Progenitor cell of endocrine pancreas (in vitro differentiated cells): ENCODE measurements at regions not wholly inside any gene's neighbourhood (a gene's known extent, or its start where the extent isn't known, plus 50 kb on each side); places are given as distances from the start of the nearest gene placed in this dataset.

Experiments used
- DNase-seq: peaks from one replicate; pipeline ENCODE4 v3.0.0; 2021; ENCODE audit warnings: low spot score; ENCODE audit not compliant: unreplicated experiment
- H3K27ac Mint-ChIP-seq: 2 replicates; pipeline ENCODE4 v1.8.0; 2021; ENCODE audit warnings: mild to moderate bottlenecking, moderate library complexity, mixed read lengths
- H3K27me3 Mint-ChIP-seq: 2 replicates; pipeline ENCODE4 v1.8.0; 2021; ENCODE audit warnings: mixed read lengths
- H3K36me3 Mint-ChIP-seq: 2 replicates; pipeline ENCODE4 v1.8.0; 2022; ENCODE audit warnings: mixed read lengths; ENCODE audit not compliant: insufficient read depth
- H3K4me1 Mint-ChIP-seq: 2 replicates; pipeline ENCODE4 v1.8.0; 2021; ENCODE audit warnings: low read depth, mixed read lengths
- H3K4me3 Mint-ChIP-seq: 2 replicates; pipeline ENCODE4 v1.8.0; 2021; ENCODE audit warnings: low read depth, mild to moderate bottlenecking, moderate library complexity, mixed read lengths
- H3K9me3 Mint-ChIP-seq: 2 replicates; pipeline ENCODE4 v1.8.0; 2021; ENCODE audit warnings: low read depth, mixed read lengths
- CTCF ChIP-seq: fragments of 200-600 bp; sonication (generic); IDR thresholded peaks from one replicate; pipeline ENCODE4 v1.5.0; 2021; ENCODE audit warnings: antibody characterized with exemption, mild to moderate bottlenecking; ENCODE audit not compliant: unreplicated experiment

GRCh38 chr2:150617351-150617978, 130.0 kb upstream of the RND3 start:
- Mint-ChIP-seq H3K27ac (no peak overlapping the region), H3K4me3 (no peak overlapping the region), H3K9me3 (no peaks in the 10 kb centered on the region), H3K4me1 (peaks cover 5% of the 10 kb centered on the region), H3K27me3 (no peaks in the 10 kb centered on the region), H3K36me3 (no peaks in the 10 kb centered on the region)
- no peak for DNase-seq
- TF ChIP-seq CTCF, result no peak

GRCh38 chr2:150612957-150613710, 125.7 kb upstream of the RND3 start:
- H3K27ac Mint-ChIP-seq, result no peak overlapping the region
- H3K4me3 Mint-ChIP-seq, result no peak overlapping the region
- H3K36me3 Mint-ChIP-seq, result no peaks in the 10 kb centered on the region
- no peak for DNase-seq
- H3K4me1 Mint-ChIP-seq, result peaks cover 9% of the 10 kb centered on the region
- no peak for TF ChIP-seq CTCF
- peaks cover 5% of the 10 kb centered on the region for H3K27me3 Mint-ChIP-seq
- no peaks in the 10 kb centered on the region for H3K9me3 Mint-ChIP-seq

- no peak overlapping the region for H3K27ac Mint-ChIP-seq
- no peaks in the 10 kb centered on the region for H3K9me3 Mint-ChIP-seq
- peak; percentile 76 for TF ChIP-seq CTCF
- peaks cover 5% of the 10 kb centered on the region for H3K27me3 Mint-ChIP-seq
- peaks cover 9% of the 10 kb centered on the region for H3K4me1 Mint-ChIP-seq
- DNase-seq, result peak; percentile 19
- H3K4me3 Mint-ChIP-seq, result no peak overlapping the region
- H3K36me3 Mint-ChIP-seq, result no peaks in the 10 kb centered on the region
Measured at GRCh38 chr2:150610670-150611279, 123.3 kb upstream of the RND3 start.

GRCh38 chr2:150609831-150610582, 122.5 kb upstream of the RND3 start:
- Mint-ChIP-seq H3K4me3 (no peak overlapping the region), H3K27ac (no peak overlapping the region), H3K9me3 (no peaks in the 10 kb centered on the region), H3K27me3 (peaks cover 5% of the 10 kb centered on the region), H3K36me3 (no peaks in the 10 kb centered on the region), H3K4me1 (peaks cover 9% of the 10 kb centered on the region)
- TF ChIP-seq CTCF, result no peak
- DNase-seq, result no peak

- no peak overlapping the region for H3K4me3 Mint-ChIP-seq
- DNase-seq, result no peak
- H3K9me3 Mint-ChIP-seq, result no peaks in the 10 kb centered on the region
- H3K36me3 Mint-ChIP-seq, result no peaks in the 10 kb centered on the region
- peaks cover 5% of the 10 kb centered on the region for H3K27me3 Mint-ChIP-seq
- H3K27ac Mint-ChIP-seq, result no peak overlapping the region
- TF ChIP-seq CTCF, result no peak
- H3K4me1 Mint-ChIP-seq, result peaks cover 4% of the 10 kb centered on the region
Measured at GRCh38 chr2:150608341-150608740, 120.9 kb upstream of the RND3 start.
